Activated T-cell treated with anti-CD3 and anti-CD28 coated beads, Interleukin-2, amount 50 U/mL, for 4 hours (primary cell): ENCODE measurements at regions not wholly inside any gene's neighbourhood (a gene's known extent, or its start where the extent isn't known, plus 50 kb on each side); places are given as distances from the start of the nearest gene placed in this dataset.
"Not testable (repeated sequence)": the region's sequence is repeated elsewhere in the genome, so short reads cannot be mapped to it uniquely, and the experiment has no call there.

Experiments used
- ATAC-seq, 2 donors: fragments of 200-7000 bp; cut with Tn5 transposase; one replicate each; pipeline ENCODE4 v1.10.0; 2021
- DNase-seq: peaks from one replicate; pipeline ENCODE4 v3.0.0-alpha.2; 2020
- H3K27me3 Mint-ChIP-seq: one replicate; pipeline ENCODE4 v1.8.0; 2021; ENCODE audit warnings: low read depth, mixed read lengths
- H3K36me3 Mint-ChIP-seq: one replicate; pipeline ENCODE4 v1.8.0; 2022; ENCODE audit warnings: mixed read lengths; ENCODE audit not compliant: insufficient read depth
- H3K4me1 Mint-ChIP-seq: one replicate; pipeline ENCODE4 v1.8.0; 2021; ENCODE audit warnings: low read depth, mixed read lengths
- H3K4me3 Mint-ChIP-seq: one replicate; pipeline ENCODE4 v1.8.0; 2021; ENCODE audit warnings: mild to moderate bottlenecking, moderate library complexity, mixed read lengths
- H3K9me3 Mint-ChIP-seq: one replicate; pipeline ENCODE4 v1.8.0; 2021; ENCODE audit warnings: mixed read lengths

DNA sequence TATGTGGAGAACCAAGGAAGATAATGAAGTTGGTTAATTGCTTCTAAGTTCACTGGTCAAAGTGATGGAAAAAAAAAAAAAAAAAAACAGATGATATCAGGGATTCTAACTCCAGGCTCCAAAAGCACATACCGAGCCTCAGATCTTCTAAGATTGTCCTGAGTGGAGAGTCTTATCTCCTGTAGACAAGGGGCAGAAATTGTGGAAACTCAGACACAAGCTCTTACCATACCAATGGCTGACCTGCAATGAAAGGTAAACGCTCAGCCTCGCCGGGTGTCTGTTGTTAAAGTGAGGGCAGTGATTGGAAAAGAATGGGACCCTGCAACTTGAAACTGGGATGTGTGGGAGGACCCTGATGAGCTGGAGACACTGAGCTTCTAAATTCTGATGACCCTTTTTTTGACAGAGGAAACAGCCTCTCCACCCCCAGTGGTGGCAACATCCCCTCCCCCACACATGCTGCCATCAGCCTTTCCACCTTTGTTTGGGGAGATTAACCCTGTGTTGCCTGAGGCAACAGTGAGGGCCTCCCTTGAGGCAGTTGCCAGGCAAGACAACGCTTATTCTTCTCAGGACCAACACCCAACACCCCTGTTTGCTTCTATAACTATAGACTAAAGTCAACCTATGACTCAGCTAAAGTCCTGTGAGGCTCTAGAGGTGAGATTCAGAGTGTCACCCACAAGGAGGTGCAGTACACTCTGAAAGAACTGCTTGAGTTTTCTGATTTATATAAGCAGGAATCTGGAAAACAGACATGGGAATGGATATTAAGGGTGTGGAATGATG, 154.0 kb downstream of the THBS2 start:
- Mint-ChIP-seq H3K4me3 (no peak overlapping the region), H3K36me3 (no peaks in the 10 kb centered on the region), H3K4me1 (no peaks in the 10 kb centered on the region), H3K27me3 (peaks cover 16% of the 10 kb centered on the region), H3K9me3 (no peaks in the 10 kb centered on the region)
- no peak for ATAC-seq
- DNase-seq: no peak

DNA sequence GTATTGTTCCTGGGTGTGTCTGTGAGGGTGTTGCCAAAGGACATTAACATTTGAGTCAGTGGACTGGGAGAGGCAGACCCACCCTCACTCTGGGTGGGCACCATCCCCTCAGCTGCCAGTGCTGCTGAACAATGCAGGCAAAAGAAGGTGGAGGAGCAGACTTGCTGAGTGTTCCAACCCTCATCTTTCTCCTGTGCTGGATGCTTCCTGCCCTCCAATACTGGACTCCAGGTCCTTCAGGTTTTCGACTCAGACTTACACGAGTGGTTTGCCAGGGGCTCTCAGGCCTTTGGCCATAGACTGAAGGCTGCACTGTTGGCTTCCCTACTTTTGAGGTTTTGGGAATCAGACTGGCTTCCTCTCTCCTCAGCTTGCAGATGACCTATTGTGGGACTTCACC, 155.0 kb downstream of the THBS2 start:
- not testable (repeated sequence) for H3K4me1 Mint-ChIP-seq, ATAC-seq

DNA sequence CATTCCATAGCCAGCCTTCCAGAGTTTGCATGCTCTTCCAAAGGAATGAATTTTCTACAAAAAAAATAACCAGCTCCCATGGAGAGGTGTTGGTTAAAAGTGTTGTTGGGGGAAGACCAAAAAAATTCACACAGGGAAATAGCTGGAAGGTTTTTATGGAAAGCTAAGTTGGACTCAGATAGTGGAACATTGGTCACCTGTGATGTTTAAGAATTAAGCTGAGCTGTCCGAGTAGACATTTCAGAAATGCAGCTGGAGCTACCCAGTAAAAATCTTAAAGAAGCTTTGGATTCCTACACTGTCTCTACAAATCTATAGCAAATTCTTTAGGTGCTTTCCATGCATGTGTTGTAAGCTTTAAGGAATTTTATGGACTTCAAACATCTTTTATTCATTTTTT, 155.5 kb downstream of the THBS2 start:
- ATAC-seq: no peak
- H3K36me3 Mint-ChIP-seq: no peaks in the 10 kb centered on the region
- H3K9me3 Mint-ChIP-seq: no peaks in the 10 kb centered on the region
- DNase-seq: no peak
- H3K27me3 Mint-ChIP-seq: peaks cover 16% of the 10 kb centered on the region
- no peak overlapping the region for H3K4me3 Mint-ChIP-seq
- no peaks in the 10 kb centered on the region for H3K4me1 Mint-ChIP-seq

More for the DNA sequence above, 155.0 kb downstream of the THBS2 start:
- peaks cover 16% of the 10 kb centered on the region for H3K27me3 Mint-ChIP-seq
- H3K36me3 Mint-ChIP-seq, H3K4me3 Mint-ChIP-seq, H3K9me3 Mint-ChIP-seq, DNase-seq: not testable (repeated sequence)

DNA sequence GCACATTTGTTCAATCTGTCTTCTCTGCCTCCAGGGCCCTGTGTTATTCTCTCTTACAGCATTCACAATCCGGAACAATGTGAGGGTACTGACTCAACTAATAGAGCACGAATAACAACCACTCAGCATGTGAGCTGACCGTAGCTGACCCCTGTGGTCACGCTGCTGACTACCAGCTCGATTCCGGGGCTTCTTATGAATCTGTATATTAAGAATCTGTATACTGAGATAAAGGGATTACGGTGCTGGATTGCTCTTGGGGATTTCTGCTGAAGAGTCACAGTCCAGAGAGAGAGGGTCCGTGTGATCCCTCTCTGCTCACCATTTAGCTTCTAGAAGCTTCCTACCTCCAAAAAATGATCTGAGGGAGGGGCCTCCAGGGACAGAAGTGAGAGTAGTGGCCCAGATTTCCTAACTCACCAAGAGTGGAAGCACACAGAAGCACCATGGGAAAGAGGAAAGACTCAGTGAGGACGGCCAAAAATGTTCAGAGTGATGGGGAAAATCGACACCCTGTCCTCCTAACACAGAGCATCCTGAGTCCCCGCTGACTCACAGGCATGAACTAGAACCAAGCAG, 156.2 kb downstream of the THBS2 start:
- no peaks in the 10 kb centered on the region for H3K9me3 Mint-ChIP-seq
- peaks cover 16% of the 10 kb centered on the region for H3K27me3 Mint-ChIP-seq
- ATAC-seq (no peak), DNase-seq (no peak)
- H3K4me1 Mint-ChIP-seq: no peaks in the 10 kb centered on the region
- no peak overlapping the region for H3K4me3 Mint-ChIP-seq
- H3K36me3 Mint-ChIP-seq: no peaks in the 10 kb centered on the region

DNA sequence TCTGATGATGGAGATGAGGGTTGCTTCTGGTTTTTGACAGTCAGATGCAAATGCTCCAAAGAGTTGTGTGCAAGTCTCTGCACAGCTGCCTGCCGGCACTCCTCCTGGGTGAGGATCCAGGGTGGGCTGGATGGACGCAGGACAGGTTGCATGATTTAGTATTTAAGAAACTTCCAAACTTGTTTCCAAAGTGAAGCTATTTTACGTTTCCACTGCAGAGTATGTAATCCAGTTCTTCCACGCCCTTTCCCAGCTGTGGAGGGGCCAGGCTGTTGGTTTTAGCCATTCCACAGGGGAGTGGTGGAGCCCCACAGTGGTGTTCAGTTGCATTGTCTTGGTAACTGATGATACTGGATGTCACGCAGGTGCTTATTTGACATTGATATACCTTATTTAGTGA, 157.3 kb downstream of the THBS2 start:
- H3K4me1 Mint-ChIP-seq: no peaks in the 10 kb centered on the region
- no peak overlapping the region for H3K4me3 Mint-ChIP-seq
- H3K9me3 Mint-ChIP-seq: peaks cover 6% of the 10 kb centered on the region
- ATAC-seq: no peak
- DNase-seq: no peak
- peaks cover 16% of the 10 kb centered on the region for H3K27me3 Mint-ChIP-seq
- no peaks in the 10 kb centered on the region for H3K36me3 Mint-ChIP-seq

DNA sequence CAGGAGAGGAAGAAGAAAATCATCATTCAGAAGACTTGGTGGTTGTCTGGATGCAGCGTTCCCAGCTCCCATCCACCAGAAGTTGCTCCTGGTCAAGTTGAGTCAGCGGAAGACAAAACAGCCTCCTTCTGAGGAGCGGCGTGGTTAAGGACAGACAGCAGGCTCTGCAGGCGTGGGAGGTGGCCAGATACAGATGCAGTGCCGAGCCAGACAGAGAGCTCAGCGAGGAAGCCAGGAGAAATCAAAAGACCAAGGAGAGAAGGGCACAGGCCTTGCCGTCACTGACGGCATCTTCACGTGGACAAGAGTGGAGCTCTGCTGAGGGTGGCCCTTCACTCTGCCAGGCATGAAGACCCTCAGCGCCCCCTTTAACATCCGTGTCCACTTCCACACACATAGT, 158.5 kb downstream of the THBS2 start:
- ATAC-seq (no peak), DNase-seq (no peak)
- Mint-ChIP-seq H3K36me3 (no peaks in the 10 kb centered on the region), H3K4me1 (no peaks in the 10 kb centered on the region), H3K27me3 (peaks cover 14% of the 10 kb centered on the region), H3K4me3 (no peak overlapping the region), H3K9me3 (peaks cover 19% of the 10 kb centered on the region)

DNA sequence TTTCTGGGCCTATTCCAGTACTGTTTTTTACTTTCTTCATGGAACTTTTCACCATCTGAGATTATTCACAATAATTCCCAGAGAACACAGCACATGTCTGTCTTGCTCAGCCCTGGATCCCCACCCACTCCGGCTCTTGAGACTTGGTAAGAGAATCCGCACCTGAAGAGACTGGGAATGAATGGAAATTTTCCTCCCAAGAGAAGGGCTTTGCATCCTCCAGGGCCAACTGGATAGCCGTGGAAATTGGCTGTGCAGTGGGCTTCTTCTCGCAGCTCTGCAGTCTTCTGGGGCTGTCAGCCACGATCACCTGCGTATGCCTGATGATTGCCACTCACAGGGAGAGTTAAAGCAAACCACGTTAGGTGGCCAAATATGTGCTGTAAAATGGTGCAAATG, 159.1 kb downstream of the THBS2 start:
- DNase-seq: no peak
- no peak overlapping the region for H3K4me3 Mint-ChIP-seq
- ATAC-seq: no peak
- peaks cover 24% of the 10 kb centered on the region for H3K9me3 Mint-ChIP-seq
- H3K4me1 Mint-ChIP-seq: no peaks in the 10 kb centered on the region
- no peaks in the 10 kb centered on the region for H3K36me3 Mint-ChIP-seq
- peaks cover 11% of the 10 kb centered on the region for H3K27me3 Mint-ChIP-seq

DNA sequence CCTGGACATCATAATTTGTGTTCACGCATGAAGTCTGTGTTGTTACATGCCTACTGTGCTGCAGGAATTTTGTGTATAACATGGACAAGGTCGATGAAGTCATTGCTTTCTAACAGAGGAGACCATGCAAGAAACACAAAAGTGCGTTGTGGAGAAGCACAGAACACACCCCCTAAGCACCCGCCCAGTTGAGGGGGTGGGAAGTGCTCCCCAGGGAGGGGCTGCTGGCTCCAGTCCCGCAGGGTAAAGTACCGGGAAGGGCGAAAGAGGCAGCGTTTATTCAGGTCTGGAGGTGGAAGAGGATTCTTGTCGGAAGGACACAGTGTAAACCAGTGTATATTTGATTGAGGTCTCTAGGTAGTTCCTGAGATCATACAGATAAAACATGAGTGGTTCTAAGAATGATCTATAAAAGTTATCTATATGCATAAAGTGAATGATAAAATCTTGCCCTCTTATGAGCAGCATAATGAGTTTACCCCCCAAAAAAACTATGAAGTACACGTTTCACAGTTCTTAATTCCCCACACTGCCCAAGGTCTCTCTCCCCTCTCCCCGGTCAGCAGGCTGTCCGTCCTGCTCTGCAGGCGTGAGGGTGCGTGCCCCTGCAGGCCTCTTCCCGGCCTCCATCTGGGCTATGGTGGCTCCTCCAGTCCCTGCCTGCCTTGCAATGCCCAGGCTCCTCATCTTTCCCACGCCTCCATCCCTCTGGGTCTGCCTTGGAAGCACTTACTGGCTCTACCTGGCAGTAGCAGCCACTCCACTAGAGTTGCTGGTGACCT, 159.7 kb downstream of the THBS2 start:
- no peaks in the 10 kb centered on the region for H3K36me3 Mint-ChIP-seq
- no peaks in the 10 kb centered on the region for H3K4me1 Mint-ChIP-seq
- H3K9me3 Mint-ChIP-seq: peaks cover 26% of the 10 kb centered on the region
- ATAC-seq: no peak
- peaks cover 11% of the 10 kb centered on the region for H3K27me3 Mint-ChIP-seq
- H3K4me3 Mint-ChIP-seq: no peak overlapping the region
- no peak for DNase-seq

DNA sequence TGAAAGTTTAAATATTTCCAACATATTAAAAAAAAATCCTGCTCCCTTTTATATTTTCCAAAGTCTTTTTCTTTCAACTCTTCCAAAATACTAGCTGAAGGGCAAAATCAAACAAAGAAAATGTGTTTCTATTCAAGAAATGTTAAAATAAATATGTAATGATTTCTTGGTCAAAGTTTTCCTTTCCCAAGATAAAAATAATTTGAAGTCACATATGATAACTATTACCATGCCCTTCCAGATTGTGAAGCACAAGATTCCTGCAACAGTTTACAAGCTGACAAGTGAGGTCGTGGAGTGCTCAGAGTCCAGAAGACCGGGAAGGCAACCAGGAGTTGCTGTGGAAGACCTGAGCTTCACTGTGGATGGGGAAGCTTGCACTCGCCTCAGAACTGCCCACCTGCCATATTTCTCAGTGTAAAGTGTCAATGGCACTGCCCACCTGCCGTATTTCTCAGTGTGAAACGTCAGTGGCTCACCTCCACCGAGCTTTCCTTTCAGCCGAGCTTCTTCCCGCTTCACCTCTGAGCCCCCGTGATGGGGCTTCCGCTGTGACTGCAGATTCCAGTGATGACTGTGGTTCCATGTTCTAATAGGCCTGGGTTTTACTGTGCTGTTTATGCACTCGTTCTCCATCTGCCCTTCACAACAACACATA, 160.5 kb downstream of the THBS2 start:
- H3K9me3 Mint-ChIP-seq: peaks cover 29% of the 10 kb centered on the region

DNA sequence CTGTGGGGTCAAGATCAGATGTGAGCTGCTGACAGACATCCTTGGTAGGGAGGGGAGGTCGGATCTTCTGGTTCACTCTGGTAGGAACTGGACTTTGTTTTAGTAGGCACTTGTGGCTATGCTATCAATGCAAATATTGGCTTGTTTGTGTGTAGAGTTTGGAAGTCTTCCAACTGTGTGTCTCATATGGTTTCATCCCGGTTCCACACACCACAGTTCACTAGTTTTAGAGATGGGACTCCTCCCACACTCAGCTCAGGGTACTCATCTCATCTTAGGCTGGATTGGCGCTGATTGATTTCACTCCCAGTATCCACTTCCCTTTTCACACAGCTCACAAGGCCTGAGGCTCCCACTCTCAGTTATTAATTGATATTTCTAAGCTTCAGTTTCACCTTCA, 161.3 kb downstream of the THBS2 start:
- no peaks in the 10 kb centered on the region for H3K36me3 Mint-ChIP-seq
- H3K4me1 Mint-ChIP-seq: no peaks in the 10 kb centered on the region
- no peak overlapping the region for H3K4me3 Mint-ChIP-seq
- peaks cover 6% of the 10 kb centered on the region for H3K27me3 Mint-ChIP-seq
- peaks cover 29% of the 10 kb centered on the region for H3K9me3 Mint-ChIP-seq
- no peak for DNase-seq
- no peak for ATAC-seq

More for the DNA sequence above, 160.5 kb downstream of the THBS2 start:
- Mint-ChIP-seq H3K4me1 (no peaks in the 10 kb centered on the region), H3K27me3 (peaks cover 11% of the 10 kb centered on the region), H3K4me3 (no peak overlapping the region), H3K36me3 (no peaks in the 10 kb centered on the region)
- no peak for DNase-seq
- no peak for ATAC-seq

DNA sequence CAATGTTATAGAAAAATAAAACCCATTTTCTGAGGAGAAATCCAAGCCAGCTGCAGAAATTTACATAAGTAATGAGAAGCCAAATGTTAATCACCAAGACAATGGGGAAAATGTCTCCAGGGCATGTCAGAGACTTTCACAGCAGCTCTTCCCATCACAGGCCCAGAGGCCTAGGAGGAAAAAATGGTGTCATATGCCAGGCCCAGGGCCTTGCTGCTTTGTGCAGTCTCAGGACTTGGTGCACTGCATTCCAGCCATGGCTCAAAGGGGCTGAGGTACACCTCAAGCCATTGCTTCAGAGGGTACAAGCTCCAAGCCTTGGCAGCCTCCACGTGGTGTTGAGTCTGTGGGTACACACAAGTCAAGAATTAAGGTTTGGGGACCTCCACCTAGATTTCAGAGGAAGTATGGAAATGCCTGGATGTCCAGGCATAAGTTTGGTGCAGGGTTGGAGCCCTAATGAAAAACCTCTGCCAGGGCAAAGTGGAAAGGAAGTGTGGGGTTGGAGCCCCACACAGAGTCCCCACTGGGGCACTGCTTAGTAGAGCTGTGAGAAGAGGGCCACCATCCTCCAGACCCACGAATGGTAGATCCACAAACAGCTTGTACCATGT, 163.0 kb downstream of the THBS2 start:
- H3K4me1 Mint-ChIP-seq, DNase-seq, H3K36me3 Mint-ChIP-seq, H3K4me3 Mint-ChIP-seq, ATAC-seq, H3K27me3 Mint-ChIP-seq: not testable (repeated sequence)
- H3K9me3 Mint-ChIP-seq: peaks cover 29% of the 10 kb centered on the region

DNA sequence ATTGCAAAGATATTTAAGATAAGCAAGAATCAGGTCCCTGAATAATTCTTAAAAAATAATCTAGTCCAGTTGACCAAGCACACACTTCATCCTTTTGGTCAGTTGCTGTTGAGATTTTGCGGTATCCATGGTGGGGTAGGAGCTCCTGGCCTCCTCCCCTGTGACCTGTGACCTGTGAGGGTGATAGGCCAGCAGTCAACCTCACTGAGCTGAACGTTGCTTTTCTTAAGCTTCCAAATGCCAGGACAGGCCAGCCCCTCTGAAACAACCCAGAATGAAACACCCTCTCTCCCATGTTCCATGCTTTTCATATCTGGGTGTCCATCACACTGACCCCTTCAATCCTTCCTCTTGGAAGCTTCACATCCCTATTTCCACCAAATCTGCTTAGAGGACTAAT, 164.9 kb downstream of the THBS2 start:
- Mint-ChIP-seq H3K36me3 (no peaks in the 10 kb centered on the region), H3K4me1 (no peaks in the 10 kb centered on the region), H3K9me3 (peaks cover 29% of the 10 kb centered on the region), H3K4me3 (no peak overlapping the region), H3K27me3 (no peaks in the 10 kb centered on the region)
- ATAC-seq: no peak
- DNase-seq: no peak

DNA sequence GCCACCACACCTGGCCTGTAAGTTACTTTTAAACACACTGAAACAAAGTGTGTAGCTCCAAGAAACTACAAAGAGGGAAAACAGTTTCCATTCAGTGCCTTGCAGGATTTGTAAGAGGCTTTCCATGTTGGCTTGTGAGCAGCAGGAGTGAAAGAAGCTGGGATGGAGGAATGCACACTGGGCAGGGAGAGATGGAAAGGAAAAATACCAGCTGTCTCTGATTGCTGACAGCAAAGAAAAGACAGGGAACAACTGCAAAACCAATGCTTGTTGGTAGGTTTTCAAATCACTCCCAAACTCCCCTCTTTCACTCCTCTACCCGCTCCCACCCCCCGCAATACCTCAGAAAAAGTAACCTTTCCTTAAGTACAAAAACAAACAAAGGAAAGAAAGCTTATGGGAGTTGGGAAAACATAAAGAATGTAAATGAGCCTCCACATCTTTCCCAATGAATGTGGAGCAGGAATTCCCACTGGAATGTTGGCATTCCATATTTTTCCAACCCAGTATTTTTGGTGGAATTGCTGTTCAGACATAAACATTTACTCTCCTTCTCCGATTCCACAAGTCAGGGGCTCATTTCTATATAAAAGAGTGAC, 166.1 kb downstream of the THBS2 start:
- H3K9me3 Mint-ChIP-seq: peaks cover 29% of the 10 kb centered on the region
- H3K4me1 Mint-ChIP-seq: no peaks in the 10 kb centered on the region
- no peak for DNase-seq
- H3K27me3 Mint-ChIP-seq: no peaks in the 10 kb centered on the region
- no peaks in the 10 kb centered on the region for H3K36me3 Mint-ChIP-seq
- H3K4me3 Mint-ChIP-seq: no peak overlapping the region
- no peak for ATAC-seq

DNA sequence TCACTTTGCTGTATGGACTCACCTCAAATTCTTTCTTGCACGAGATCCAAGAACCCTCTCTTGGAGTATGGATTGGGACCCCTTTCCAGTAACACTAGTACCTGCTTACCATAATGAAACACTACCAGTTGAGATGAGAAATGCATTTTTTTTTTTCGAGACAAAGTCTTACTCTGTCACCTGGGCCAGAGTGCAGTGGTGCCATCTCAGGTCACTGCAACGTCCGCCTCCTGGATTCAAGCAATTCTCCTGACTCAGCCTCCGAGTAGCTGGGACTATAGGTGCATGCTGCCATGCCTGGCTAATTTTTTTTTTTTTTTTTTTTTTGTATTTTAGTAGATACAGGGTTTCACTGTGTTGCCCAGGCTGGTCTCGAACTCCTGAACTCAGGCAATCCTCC, 167.0 kb downstream of the THBS2 start:
- H3K4me3 Mint-ChIP-seq, H3K36me3 Mint-ChIP-seq, ATAC-seq, H3K27me3 Mint-ChIP-seq, H3K4me1 Mint-ChIP-seq, DNase-seq: not testable (repeated sequence)
- peaks cover 23% of the 10 kb centered on the region for H3K9me3 Mint-ChIP-seq
